Gastrocnemius medialis (tissue), 4 donors: ENCODE measurements at regions not wholly inside any gene's neighbourhood (a gene's known extent, or its start where the extent isn't known, plus 50 kb on each side); places are given as distances from the start of the nearest gene placed in this dataset.

Experiments
- ATAC-seq, 2 donors: fragments of 150-250 bp; one replicate each; pipeline ENCODE4 v1.9.1; 2016
- DNase-seq, 2 donors: peaks; one replicate each; pipeline ENCODE4 v3.0.0-alpha.2; 2019
- H3K27ac ChIP-seq, 4 donors: fragments of 200-600 bp; sonication (generic); 1 replicate in 1 of 4; 2 replicates in 3 of 4; pipeline ENCODE4 v1.5.1; 2016 to 2018; ENCODE audit warnings: mild to moderate bottlenecking in 2 of 4, moderate library complexity in 1 of 4
- H3K27me3 ChIP-seq, 3 donors: fragments of 200-600 bp; sonication (generic) in 2 of 3; 1 replicate in 1 of 3; 2 replicates in 2 of 3; pipeline versions ENCODE4 v1.5.1 to v1.6.0; 2016 to 2019; ENCODE audit warnings: mild to moderate bottlenecking in 1 of 3, moderate library complexity in 1 of 3
- H3K36me3 ChIP-seq, 2 donors: fragments of 200-600 bp; sonication (generic) in 1 of 2; one replicate each; pipeline ENCODE4 v1.5.1; 2017 to 2018
- H3K4me1 ChIP-seq, 2 donors: fragments of 200-600 bp; sonication (generic) in 1 of 2; one replicate each; pipeline ENCODE4 v1.5.1; 2016 to 2017; ENCODE audit warnings: mild to moderate bottlenecking in 2 of 2
- H3K4me3 ChIP-seq, 4 donors: fragments of 200-600 bp; sonication (generic) in 3 of 4; 1 replicate in 1 of 4; 2 replicates in 3 of 4; pipeline ENCODE4 v1.5.1; 2016 to 2019; ENCODE audit warnings: mild to moderate bottlenecking in 2 of 4
- H3K9me3 ChIP-seq, 3 donors: fragments of 200-600 bp; sonication (generic) in 2 of 3; 1 replicate in 1 of 3; 2 replicates in 2 of 3; pipeline ENCODE4 v1.5.1; 2016 to 2019
- CTCF ChIP-seq, 5 experiments: fragments of 450-650 bp in 3 of 5; fragments of 200-600 bp in 2 of 5; sonication (generic) in 2 of 5; IDR thresholded peaks in 4 of 5; conservative IDR thresholded peaks in 1 of 5; 1 replicate in 4 of 5; 2 replicates in 1 of 5; pipeline ENCODE4 v1.5.1; 2016 to 2019; ENCODE audit warnings: antibody characterized with exemption in 5 of 5, mild to moderate bottlenecking in 3 of 5, moderate library complexity in 3 of 5
- POLR2A ChIP-seq, 2 donors: fragments of 450-650 bp; IDR thresholded peaks; one replicate each; pipeline ENCODE4 v1.6.1; 2017; ENCODE audit warnings: antibody characterized with exemption in 2 of 2, mild to moderate bottlenecking in 2 of 2, moderate library complexity in 2 of 2
- in situ Hi-C, 4 donors: fragments of 200-750 bp; cut with MboI; loops; one replicate each; pipeline versions ENCODE4 v1.15.0 to v1.8.0; 2017; ENCODE audit warnings: low sequenced_read_pairs in 4 of 4
- intact Hi-C: fragments of 100-400 bp; cut with DNase I; formaldehyde crosslinking; loops from one replicate; pipeline ENCODE4 v1.15.1; 2023; ENCODE audit warnings: low total_unique reads

- no peaks in the 10 kb centered on the region for H3K36me3 ChIP-seq
- H3K9me3 ChIP-seq, result no peaks in the 10 kb centered on the region
- no peak overlapping the region for H3K27ac ChIP-seq
- intact Hi-C loops, result no loop called here
- no peak overlapping the region for H3K4me3 ChIP-seq
- H3K27me3 ChIP-seq, result no peaks in the 10 kb centered on the region
- peaks cover 7 to 8% of the 10 kb centered on the region in 2 donors for H3K4me1 ChIP-seq
- peak; percentile 24 to 88 for ATAC-seq
- DNase-seq, result peak; percentile 16
- TF ChIP-seq POLR2A (IDR thresholded peaks at IDR 0.05) (no peak), CTCF (IDR thresholded peaks at IDR 0.05 in 4 of 5, conservative IDR thresholded peaks at IDR 0.05 in 1 of 5) (no peak)
- in situ Hi-C loops, result no loop called here
Measured at GRCh38 chr20:16107172-16107870, 465.9 kb downstream of the KIF16B start.

- Histone ChIP-seq H3K36me3 (no peaks in the 10 kb centered on the region), H3K27ac (no peak overlapping the region), H3K9me3 (no peaks in the 10 kb centered on the region), H3K4me3 (no peak overlapping the region), H3K27me3 (no peaks in the 10 kb centered on the region), H3K4me1 (peaks cover 7 to 8% of the 10 kb centered on the region in 2 donors)
- TF ChIP-seq CTCF (IDR thresholded peaks at IDR 0.05 in 4 of 5, conservative IDR thresholded peaks at IDR 0.05 in 1 of 5) (no peak), POLR2A (IDR thresholded peaks at IDR 0.05) (no peak)
- intact Hi-C loops, result no loop called here
- DNase-seq (no peak), ATAC-seq (no peak)
- in situ Hi-C loops, result no loop called here
Measured at GRCh38 chr20:16106191-16106849, 466.9 kb downstream of the KIF16B start.

GRCh38 chr20:16104783-16105182 is 468.5 kb downstream of the KIF16B start:
- TF ChIP-seq POLR2A (IDR thresholded peaks at IDR 0.05) (no peak), CTCF (IDR thresholded peaks at IDR 0.05 in 4 of 5, conservative IDR thresholded peaks at IDR 0.05 in 1 of 5) (no peak)
- no peak for DNase-seq
- no peaks in the 10 kb centered on the region for H3K36me3 ChIP-seq
- H3K27ac ChIP-seq, result no peak overlapping the region
- H3K9me3 ChIP-seq, result no peaks in the 10 kb centered on the region
- in situ Hi-C loops (no loop called here), intact Hi-C loops (no loop called here)
- no peaks in the 10 kb centered on the region for H3K27me3 ChIP-seq
- H3K4me3 ChIP-seq, result no peak overlapping the region
- ATAC-seq, result no peak
- H3K4me1 ChIP-seq, result peaks cover 7 to 8% of the 10 kb centered on the region in 2 donors
